Mesenchymal stem cell (in vitro differentiated cells and primary cell): ENCODE measurements at regions not wholly inside any gene's neighbourhood (a gene's known extent, or its start where the extent isn't known, plus 50 kb on each side); places are given as distances from the start of the nearest gene placed in this dataset.

Source experiments
- DNase-seq: peaks from one replicate; pipeline ENCODE4 v3.0.0-alpha.2; 2013
- H2AFZ ChIP-seq: one replicate; pipeline ENCODE4 v1.6.1; 2013; ENCODE audit warnings: low read depth, mild to moderate bottlenecking, control low read depth, inconsistent platforms, low read length, moderate library complexity
- H2AK5ac ChIP-seq: 2 replicates; pipeline ENCODE4 v1.6.1; 2013; ENCODE audit warnings: low read length, moderate library complexity, mild to moderate bottlenecking, inconsistent platforms; ENCODE audit not compliant: severe bottlenecking
- H2BK120ac ChIP-seq: one replicate; pipeline ENCODE4 v1.6.1; 2013; ENCODE audit warnings: low read depth, mild to moderate bottlenecking, inconsistent platforms, low read length, moderate library complexity
- H2BK12ac ChIP-seq, 2 experiments: one replicate each; pipeline ENCODE4 v1.6.1; 2013; ENCODE audit warnings: inconsistent platforms in 2 of 2, low read length in 2 of 2, mild to moderate bottlenecking in 2 of 2, moderate library complexity in 2 of 2, control low read depth in 1 of 2
- H2BK15ac ChIP-seq: one replicate; pipeline ENCODE4 v1.6.1; 2013; ENCODE audit warnings: mild to moderate bottlenecking, low read depth, inconsistent platforms; ENCODE audit not compliant: poor library complexity, severe bottlenecking
- H2BK5ac ChIP-seq: 2 replicates; pipeline ENCODE4 v1.6.1; 2013; ENCODE audit warnings: low read depth, mild to moderate bottlenecking, low read length, control low read depth, inconsistent platforms; ENCODE audit not compliant: poor library complexity, severe bottlenecking
- H3K14ac ChIP-seq, 2 experiments: one replicate each; pipeline ENCODE4 v1.6.1; 2013; ENCODE audit warnings: inconsistent platforms in 2 of 2, low read length in 2 of 2, control low read depth in 1 of 2, mild to moderate bottlenecking in 1 of 2, moderate library complexity in 1 of 2
- H3K18ac ChIP-seq, 2 experiments: one replicate each; pipeline ENCODE4 v1.6.1; 2013; ENCODE audit warnings: inconsistent platforms in 2 of 2, low read length in 2 of 2, control low read depth in 1 of 2, low read depth in 1 of 2, mild to moderate bottlenecking in 1 of 2
- H3K23ac ChIP-seq, 2 experiments: one replicate each; pipeline ENCODE4 v1.6.1; 2013; ENCODE audit warnings: inconsistent platforms in 2 of 2, low read length in 2 of 2, mild to moderate bottlenecking in 2 of 2, moderate library complexity in 2 of 2, control low read depth in 1 of 2
- H3K27ac ChIP-seq: 2 replicates; pipeline ENCODE4 v1.5.1; 2013; ENCODE audit warnings: mild to moderate bottlenecking, moderate library complexity, low read length, control low read depth, inconsistent platforms; ENCODE audit not compliant: poor library complexity, severe bottlenecking
- H3K27me3 ChIP-seq, 2 experiments: 2 replicates each; pipeline versions ENCODE4 v1.6.1 to v1.7.0; 2013; ENCODE audit warnings: low read length in 2 of 2, mild to moderate bottlenecking in 2 of 2, moderate library complexity in 2 of 2, control low read depth in 1 of 2, inconsistent platforms in 1 of 2; ENCODE audit not compliant: control insufficient read depth in 1 of 2, insufficient read depth in 1 of 2
- H3K36me3 ChIP-seq, 2 experiments: 2 replicates each; pipeline versions ENCODE4 v1.6.1 to v1.7.0; 2013; ENCODE audit warnings: low read length in 2 of 2, control low read depth in 1 of 2, inconsistent platforms in 1 of 2, low read depth in 1 of 2, mild to moderate bottlenecking in 1 of 2; ENCODE audit not compliant: insufficient read depth in 2 of 2, control insufficient read depth in 1 of 2
- H3K4ac ChIP-seq, 2 experiments: one replicate each; pipeline ENCODE4 v1.6.1; 2013; ENCODE audit warnings: inconsistent platforms in 2 of 2, low read length in 2 of 2, mild to moderate bottlenecking in 2 of 2, moderate library complexity in 2 of 2, control low read depth in 1 of 2, low read depth in 1 of 2
- H3K4me1 ChIP-seq: 2 replicates; pipeline ENCODE4 v1.6.1; 2013; ENCODE audit warnings: low read depth, low read length, control low read depth; ENCODE audit not compliant: control insufficient read depth, insufficient read depth
- H3K4me2 ChIP-seq: 2 replicates; pipeline ENCODE4 v1.6.1; 2013; ENCODE audit warnings: low read length, mild to moderate bottlenecking, inconsistent platforms; ENCODE audit not compliant: poor library complexity, severe bottlenecking
- H3K4me3 ChIP-seq, 2 experiments: 2 replicates each; pipeline versions ENCODE4 v1.5.1 to v1.7.0; 2013; ENCODE audit warnings: low read length in 2 of 2, mild to moderate bottlenecking in 2 of 2, control low read depth in 1 of 2, low read depth in 1 of 2; ENCODE audit not compliant: insufficient read depth in 1 of 2
- H3K79me1 ChIP-seq: replicated peaks from 2 replicates; pipeline ENCODE4 v1.6.1; 2013; ENCODE audit warnings: mild to moderate bottlenecking, control low read depth, low read length, inconsistent platforms; ENCODE audit not compliant: poor library complexity, severe bottlenecking
- H3K9ac ChIP-seq: 2 replicates; pipeline ENCODE4 v1.7.0; 2013; ENCODE audit warnings: mild to moderate bottlenecking, low read length, moderate library complexity
- H3K9me3 ChIP-seq: 2 replicates; pipeline ENCODE4 v1.7.0; 2013; ENCODE audit warnings: mild to moderate bottlenecking, low read length; ENCODE audit not compliant: control insufficient read depth
- H4K8ac ChIP-seq: one replicate; pipeline ENCODE4 v1.6.1; 2013; ENCODE audit warnings: inconsistent platforms, mild to moderate bottlenecking, low read length, moderate library complexity
- H4K91ac ChIP-seq: one replicate; pipeline ENCODE4 v1.6.1; 2013; ENCODE audit warnings: mild to moderate bottlenecking, low read length, inconsistent platforms
- WGBS: methylation state at CpG from one replicate; pipeline ENCODE4 v1.1.7; 2013; ENCODE audit warnings: mixed read lengths; 5-methylcytosine and 5-hydroxymethylcytosine counted together

DNA sequence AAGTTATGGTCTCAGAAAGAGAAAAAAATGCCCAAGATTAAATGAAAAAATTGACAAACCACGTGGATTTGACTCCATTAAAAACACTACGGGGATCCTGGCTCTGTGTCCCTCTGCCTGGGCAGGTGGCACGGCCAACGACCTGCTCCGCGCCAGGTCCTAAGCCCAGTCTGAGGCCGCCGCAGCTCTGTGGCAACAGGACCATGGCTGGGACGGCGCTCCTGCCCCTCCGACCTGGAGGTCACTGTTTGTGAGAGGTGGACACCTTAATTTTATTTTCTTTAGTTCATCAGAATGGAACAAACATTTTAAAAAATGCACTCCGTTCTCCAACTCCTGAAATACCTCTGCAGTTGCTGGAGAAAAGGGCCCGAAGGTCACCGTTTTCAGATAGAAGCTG is 369.4 kb downstream of the CDH9 start:
- no peak overlapping the region for H3K4ac ChIP-seq
- 91% methylated on average over 13 of the region's 14 CpGs for WGBS
- no peak overlapping the region for H3K27ac ChIP-seq
- no peak overlapping the region for H2BK120ac ChIP-seq
- no peak overlapping the region for H2AFZ ChIP-seq
- no peak overlapping the region for H2BK5ac ChIP-seq
- H4K91ac ChIP-seq = no peak overlapping the region
- no peaks in the 10 kb centered on the region for H3K79me1 ChIP-seq
- DNase-seq = no peak
- no peaks in the 10 kb centered on the region for H3K4me1 ChIP-seq
- H3K9me3 ChIP-seq = no peaks in the 10 kb centered on the region
- no peak overlapping the region for H3K4me3 ChIP-seq
- H3K9ac ChIP-seq = no peak overlapping the region
- H3K18ac ChIP-seq = no peak overlapping the region
- H3K27me3 ChIP-seq = no peaks in the 10 kb centered on the region
- no peak overlapping the region for H2AK5ac ChIP-seq
- no peak overlapping the region for H4K8ac ChIP-seq
- no peaks in the 10 kb centered on the region for H3K36me3 ChIP-seq
- H3K14ac ChIP-seq = no peak overlapping the region
- no peak overlapping the region for H3K4me2 ChIP-seq
- no peak overlapping the region for H3K23ac ChIP-seq
- H2BK12ac ChIP-seq = no peak overlapping the region
- no peak overlapping the region for H2BK15ac ChIP-seq

- H3K9ac ChIP-seq = no peak overlapping the region
- H3K14ac ChIP-seq = no peak overlapping the region
- no peaks in the 10 kb centered on the region for H3K9me3 ChIP-seq
- H2BK12ac ChIP-seq = no peak overlapping the region
- no peak overlapping the region for H3K23ac ChIP-seq
- no peak overlapping the region for H2AK5ac ChIP-seq
- no peak overlapping the region for H4K91ac ChIP-seq
- H3K79me1 ChIP-seq = no peaks in the 10 kb centered on the region
- no peak overlapping the region for H3K4ac ChIP-seq
- H3K4me2 ChIP-seq = no peak overlapping the region
- H2BK120ac ChIP-seq = no peak overlapping the region
- H2BK5ac ChIP-seq = no peak overlapping the region
- no peak overlapping the region for H2BK15ac ChIP-seq
- no peak overlapping the region for H3K18ac ChIP-seq
- H3K4me1 ChIP-seq = no peaks in the 10 kb centered on the region
- no peak for DNase-seq
- no peak overlapping the region for H4K8ac ChIP-seq
- no peaks in the 10 kb centered on the region for H3K27me3 ChIP-seq
- no peaks in the 10 kb centered on the region for H3K36me3 ChIP-seq
- no peak overlapping the region for H3K4me3 ChIP-seq
- H3K27ac ChIP-seq = no peak overlapping the region
- H2AFZ ChIP-seq = no peak overlapping the region
Observed at GRCh38 chr5:26666371-26666770, 372.0 kb downstream of the CDH9 start.

DNA sequence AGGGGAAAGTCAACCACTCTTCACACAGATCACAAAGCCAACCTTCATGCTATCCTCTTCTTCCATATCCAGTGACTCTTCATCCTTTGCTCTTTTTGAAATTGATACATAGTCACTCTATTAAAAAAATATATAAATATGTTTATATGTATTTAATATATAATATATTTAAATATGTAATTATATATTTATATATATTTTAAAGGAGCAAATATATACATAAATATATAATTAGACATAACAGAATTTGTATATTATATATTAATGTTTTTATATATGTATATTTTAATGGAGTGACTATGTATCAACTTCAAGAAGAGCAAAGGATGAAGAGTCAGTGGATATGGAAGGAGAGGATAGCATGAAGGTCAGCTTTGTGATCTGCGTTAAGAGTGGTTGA is 374.9 kb downstream of the CDH9 start:
- Histone ChIP-seq H3K18ac (no peak overlapping the region), H4K91ac (no peak overlapping the region), H3K27ac (no peak overlapping the region), H3K9ac (no peak overlapping the region), H2AK5ac (no peak overlapping the region), H3K79me1 (no peaks in the 10 kb centered on the region), H3K23ac (no peak overlapping the region), H2BK5ac (no peak overlapping the region), H2BK120ac (no peak overlapping the region), H3K27me3 (no peaks in the 10 kb centered on the region), H3K4me2 (no peak overlapping the region), H2AFZ (no peak overlapping the region), H3K9me3 (no peaks in the 10 kb centered on the region), H4K8ac (no peak overlapping the region), H3K4me3 (no peak overlapping the region), H3K14ac (no peak overlapping the region), H2BK12ac (no peak overlapping the region), H3K4me1 (no peaks in the 10 kb centered on the region), H3K36me3 (no peaks in the 10 kb centered on the region), H3K4ac (no peak overlapping the region), H2BK15ac (no peak overlapping the region)
- DNase-seq = no peak
- 89% methylated on average over 1 of the region's 1 CpG for WGBS

DNA sequence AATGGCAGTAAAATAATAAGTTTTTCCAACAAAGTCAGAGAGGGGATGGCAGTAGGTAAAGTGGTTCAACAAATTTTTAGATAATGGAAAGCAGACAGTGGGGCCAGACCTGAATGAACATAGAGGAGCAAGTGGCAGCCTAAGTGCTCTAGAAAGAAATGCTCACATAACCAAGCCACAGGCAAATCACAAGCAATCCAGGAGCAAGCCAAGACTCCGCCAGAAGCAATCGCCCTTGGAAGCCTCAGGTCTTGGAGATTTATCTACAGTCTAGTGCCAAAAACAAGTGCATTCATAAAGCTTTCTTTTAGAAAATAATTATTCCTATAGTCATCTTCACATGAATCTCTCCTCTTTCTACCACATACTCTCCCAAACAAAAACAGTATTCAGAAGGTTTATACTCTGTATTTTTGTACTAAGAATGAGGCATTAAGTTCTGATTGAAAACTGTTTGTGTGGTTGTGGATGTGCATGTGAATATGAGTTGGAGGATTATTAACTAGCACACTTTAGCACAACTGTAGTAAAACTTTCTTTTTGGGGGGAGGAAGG is 375.5 kb downstream of the CDH9 start:
- Histone ChIP-seq H3K27ac (no peak overlapping the region), H2BK12ac (no peak overlapping the region), H3K4me1 (no peaks in the 10 kb centered on the region), H2BK120ac (no peak overlapping the region), H2AK5ac (no peak overlapping the region), H3K14ac (no peak overlapping the region), H3K4ac (no peak overlapping the region), H3K18ac (no peak overlapping the region), H2BK5ac (no peak overlapping the region), H3K9me3 (peaks cover 3% of the 10 kb centered on the region), H2AFZ (no peak overlapping the region), H3K9ac (no peak overlapping the region), H3K4me2 (no peak overlapping the region), H3K79me1 (no peaks in the 10 kb centered on the region), H3K23ac (no peak overlapping the region), H3K36me3 (no peaks in the 10 kb centered on the region), H4K91ac (no peak overlapping the region), H3K4me3 (no peak overlapping the region), H3K27me3 (no peaks in the 10 kb centered on the region), H2BK15ac (no peak overlapping the region), H4K8ac (no peak overlapping the region)
- DNase-seq = no peak
- 89% methylated on average over 2 of the region's 2 CpGs for WGBS
